Heart left ventricle (tissue), 13 donors: ENCODE measurements at regions not wholly inside any gene's neighbourhood (a gene's known extent, or its start where the extent isn't known, plus 50 kb on each side); places are given as distances from the start of the nearest gene placed in this dataset.

ENCODE experiments used
- POLR2A ChIP-seq, 2 donors: fragments of 450-650 bp; IDR thresholded peaks; one replicate each; pipeline ENCODE4 v1.6.1; 2017; ENCODE audit warnings: antibody characterized with exemption in 2 of 2, mild to moderate bottlenecking in 2 of 2, moderate library complexity in 2 of 2
- TF ChIP-seq, protein P1 (sequence below), 12 donors: fragments of 200-600 bp; sonication (generic) in 4 of 12; IDR thresholded peaks; one replicate each; pipeline versions ENCODE4 v1.5.0 to v1.8.0; 2018 to 2022; ENCODE audit warnings: antibody characterized with exemption in 12 of 12, mild to moderate bottlenecking in 5 of 12
- donor health status: ischemic (EF 13 %, LVEDD 7.1; RV severe dilation, severe dysfunction).
- donor health status: DM: no; HTN: yes; CAD: no.
- donor health status: DM: no; HTN: no; CAD: no.
- donor health status: ischemic (EF 25% LVEDD 6.9; RV normal size, moderate dysfunction).
- donor health status: ischemic (EF 25% LVEDD 5.7; RV mildly dilated, moderate dysfunction).
- donor health status: ischemic (EF 35%, LVEDD 5.7; RV mildly dilated, moderate dysfunction).
- donor health status: nonischemic (EF 11% LVEDD 7.7; RV severe dilation, severe dysfunction).
- donor health status: DM: yes; HTN: yes; CAD: no.
- donor health status: PGD.
- donor health status: ischemic (EF 29% LVEDD 5.4; RV normal size, mild dysfunction).
- donor health status: nonischemic (EF 23%, LVEDD 6.1; RV moderate dilation, normal function).

DNA sequence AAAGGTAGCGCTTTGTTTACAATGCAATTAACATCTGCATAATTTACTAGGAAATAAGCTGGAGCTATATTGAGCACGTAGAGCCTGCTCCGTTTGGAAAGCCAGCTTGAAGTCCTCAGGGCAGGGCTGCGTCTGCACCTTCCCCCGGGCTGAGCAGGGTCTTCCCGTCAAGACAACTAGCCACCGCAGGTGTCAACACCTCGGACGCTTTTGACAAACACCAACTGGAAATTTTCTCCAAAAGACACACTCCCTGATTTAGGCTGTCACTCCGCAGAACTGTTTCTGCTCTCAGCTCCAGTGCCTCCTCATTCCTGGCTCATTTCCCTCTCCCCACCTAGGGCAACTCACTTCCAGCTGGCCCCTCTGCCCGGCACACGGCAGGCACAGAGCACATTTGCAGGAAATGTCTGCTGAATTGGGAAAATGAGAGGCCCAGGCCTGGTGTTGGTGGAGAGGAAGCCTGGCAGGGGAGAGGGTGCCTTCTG lies 170.3 kb downstream of the MAF start:
- TF ChIP-seq, protein P1, sequence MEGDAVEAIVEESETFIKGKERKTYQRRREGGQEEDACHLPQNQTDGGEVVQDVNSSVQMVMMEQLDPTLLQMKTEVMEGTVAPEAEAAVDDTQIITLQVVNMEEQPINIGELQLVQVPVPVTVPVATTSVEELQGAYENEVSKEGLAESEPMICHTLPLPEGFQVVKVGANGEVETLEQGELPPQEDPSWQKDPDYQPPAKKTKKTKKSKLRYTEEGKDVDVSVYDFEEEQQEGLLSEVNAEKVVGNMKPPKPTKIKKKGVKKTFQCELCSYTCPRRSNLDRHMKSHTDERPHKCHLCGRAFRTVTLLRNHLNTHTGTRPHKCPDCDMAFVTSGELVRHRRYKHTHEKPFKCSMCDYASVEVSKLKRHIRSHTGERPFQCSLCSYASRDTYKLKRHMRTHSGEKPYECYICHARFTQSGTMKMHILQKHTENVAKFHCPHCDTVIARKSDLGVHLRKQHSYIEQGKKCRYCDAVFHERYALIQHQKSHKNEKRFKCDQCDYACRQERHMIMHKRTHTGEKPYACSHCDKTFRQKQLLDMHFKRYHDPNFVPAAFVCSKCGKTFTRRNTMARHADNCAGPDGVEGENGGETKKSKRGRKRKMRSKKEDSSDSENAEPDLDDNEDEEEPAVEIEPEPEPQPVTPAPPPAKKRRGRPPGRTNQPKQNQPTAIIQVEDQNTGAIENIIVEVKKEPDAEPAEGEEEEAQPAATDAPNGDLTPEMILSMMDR (IDR thresholded peaks at IDR 0.05), result no peak
- no peak for TF ChIP-seq POLR2A (IDR thresholded peaks at IDR 0.05)
